Thoracic aorta (tissue), 2 donors: ENCODE measurements at regions not wholly inside any gene's neighbourhood (a gene's known extent, or its start where the extent isn't known, plus 50 kb on each side); places are given as distances from the start of the nearest gene placed in this dataset.
"Not testable (repeated sequence)": the region's sequence is repeated elsewhere in the genome, so short reads cannot be mapped to it uniquely, and the experiment has no call there.

Experiments used
- ATAC-seq: fragments of 150-250 bp; one replicate; pipeline ENCODE4 v1.8.0; 2017; ENCODE audit warnings: low read depth; ENCODE audit not compliant: insufficient number of reproducible peaks, low FRiP score
- DNase-seq: peaks from one replicate; pipeline ENCODE4 v3.0.0-alpha.2; 2020; ENCODE audit warnings: low spot score
- H3K27ac ChIP-seq, 2 donors: fragments of 200-600 bp; sonication (generic); 1 replicate in 1 of 2; 2 replicates in 1 of 2; pipeline ENCODE4 v1.5.1; 2016; ENCODE audit warnings: mild to moderate bottlenecking in 2 of 2, moderate library complexity in 2 of 2
- H3K27me3 ChIP-seq: fragments of 200-600 bp; sonication (generic); replicated peaks from 2 replicates; pipeline ENCODE4 v1.6.0; 2016; ENCODE audit warnings: mild to moderate bottlenecking; ENCODE audit not compliant: insufficient read depth
- H3K36me3 ChIP-seq: fragments of 200-600 bp; sonication (generic); one replicate; pipeline ENCODE4 v1.5.1; 2016
- H3K4me1 ChIP-seq, 2 donors: fragments of 200-600 bp; sonication (generic); 1 replicate in 1 of 2; 2 replicates in 1 of 2; pipeline versions ENCODE4 v1.5.1 to v1.6.0; 2016; ENCODE audit warnings: low read depth in 2 of 2, mild to moderate bottlenecking in 1 of 2; ENCODE audit not compliant: control insufficient read depth in 1 of 2
- H3K4me3 ChIP-seq: fragments of 200-600 bp; sonication (generic); 2 replicates; pipeline ENCODE4 v1.5.1; 2016; ENCODE audit warnings: mild to moderate bottlenecking
- H3K9me3 ChIP-seq: fragments of 200-600 bp; sonication (generic); 2 replicates; pipeline ENCODE4 v1.5.1; 2016
- TF ChIP-seq, protein P1 (sequence below): fragments of 200-600 bp; sonication (generic); IDR thresholded peaks from one replicate; pipeline ENCODE4 v1.5.1; 2019; ENCODE audit warnings: antibody characterized with exemption

DNA sequence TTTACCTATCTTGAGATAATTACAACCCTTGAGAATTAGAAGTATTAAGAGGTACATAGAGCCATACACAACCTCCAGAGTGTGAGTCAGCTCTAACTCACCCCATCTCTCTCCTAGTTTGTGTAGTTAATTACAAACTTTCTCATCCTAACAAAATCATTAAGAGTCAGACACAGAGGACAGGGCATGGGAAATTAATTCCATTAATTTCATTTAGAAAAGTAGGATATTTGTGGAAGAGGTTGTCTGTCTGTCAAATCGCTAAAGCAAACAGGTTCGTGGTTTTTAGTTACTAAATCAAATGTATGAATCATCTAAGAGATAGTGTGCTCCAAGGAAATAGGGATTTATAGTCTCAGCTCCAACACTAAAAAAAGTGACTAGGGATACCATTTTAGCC, 1261.4 kb upstream of the TENM4 start:
- Histone ChIP-seq H3K36me3 (no peaks in the 10 kb centered on the region), H3K9me3 (no peaks in the 10 kb centered on the region), H3K4me3 (no peak overlapping the region), H3K27ac (no peak overlapping the region), H3K27me3 (no peaks in the 10 kb centered on the region), H3K4me1 (no peaks in the 10 kb centered on the region)
- no peak for ATAC-seq
- TF ChIP-seq, protein P1, sequence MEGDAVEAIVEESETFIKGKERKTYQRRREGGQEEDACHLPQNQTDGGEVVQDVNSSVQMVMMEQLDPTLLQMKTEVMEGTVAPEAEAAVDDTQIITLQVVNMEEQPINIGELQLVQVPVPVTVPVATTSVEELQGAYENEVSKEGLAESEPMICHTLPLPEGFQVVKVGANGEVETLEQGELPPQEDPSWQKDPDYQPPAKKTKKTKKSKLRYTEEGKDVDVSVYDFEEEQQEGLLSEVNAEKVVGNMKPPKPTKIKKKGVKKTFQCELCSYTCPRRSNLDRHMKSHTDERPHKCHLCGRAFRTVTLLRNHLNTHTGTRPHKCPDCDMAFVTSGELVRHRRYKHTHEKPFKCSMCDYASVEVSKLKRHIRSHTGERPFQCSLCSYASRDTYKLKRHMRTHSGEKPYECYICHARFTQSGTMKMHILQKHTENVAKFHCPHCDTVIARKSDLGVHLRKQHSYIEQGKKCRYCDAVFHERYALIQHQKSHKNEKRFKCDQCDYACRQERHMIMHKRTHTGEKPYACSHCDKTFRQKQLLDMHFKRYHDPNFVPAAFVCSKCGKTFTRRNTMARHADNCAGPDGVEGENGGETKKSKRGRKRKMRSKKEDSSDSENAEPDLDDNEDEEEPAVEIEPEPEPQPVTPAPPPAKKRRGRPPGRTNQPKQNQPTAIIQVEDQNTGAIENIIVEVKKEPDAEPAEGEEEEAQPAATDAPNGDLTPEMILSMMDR = no peak
- DNase-seq = no peak

DNA sequence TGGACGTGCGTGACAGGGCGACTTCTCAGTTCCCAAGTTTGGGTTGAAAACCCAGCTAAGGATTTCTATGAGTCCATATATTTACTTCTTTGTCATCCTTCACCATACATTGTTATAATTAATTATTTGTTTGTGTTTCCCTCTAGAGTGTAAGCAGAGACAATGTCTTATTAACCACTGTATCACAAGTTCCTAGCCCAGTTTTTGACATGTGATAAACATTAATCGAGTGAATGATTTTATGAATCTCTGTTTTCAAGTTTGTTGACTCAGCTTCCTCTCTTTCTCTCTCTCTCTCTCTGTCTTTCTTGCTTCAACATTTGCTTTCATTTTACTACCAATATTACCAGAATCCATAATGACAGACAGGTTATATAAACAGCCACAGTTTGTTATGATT, 1259.6 kb upstream of the TENM4 start:
- no peaks in the 10 kb centered on the region for H3K4me1 ChIP-seq
- H3K36me3 ChIP-seq = no peaks in the 10 kb centered on the region
- no peak overlapping the region for H3K4me3 ChIP-seq
- H3K27ac ChIP-seq = no peak overlapping the region
- no peak for ATAC-seq
- no peaks in the 10 kb centered on the region for H3K27me3 ChIP-seq
- no peak for DNase-seq
- no peaks in the 10 kb centered on the region for H3K9me3 ChIP-seq
- TF ChIP-seq, protein P1 = no peak

DNA sequence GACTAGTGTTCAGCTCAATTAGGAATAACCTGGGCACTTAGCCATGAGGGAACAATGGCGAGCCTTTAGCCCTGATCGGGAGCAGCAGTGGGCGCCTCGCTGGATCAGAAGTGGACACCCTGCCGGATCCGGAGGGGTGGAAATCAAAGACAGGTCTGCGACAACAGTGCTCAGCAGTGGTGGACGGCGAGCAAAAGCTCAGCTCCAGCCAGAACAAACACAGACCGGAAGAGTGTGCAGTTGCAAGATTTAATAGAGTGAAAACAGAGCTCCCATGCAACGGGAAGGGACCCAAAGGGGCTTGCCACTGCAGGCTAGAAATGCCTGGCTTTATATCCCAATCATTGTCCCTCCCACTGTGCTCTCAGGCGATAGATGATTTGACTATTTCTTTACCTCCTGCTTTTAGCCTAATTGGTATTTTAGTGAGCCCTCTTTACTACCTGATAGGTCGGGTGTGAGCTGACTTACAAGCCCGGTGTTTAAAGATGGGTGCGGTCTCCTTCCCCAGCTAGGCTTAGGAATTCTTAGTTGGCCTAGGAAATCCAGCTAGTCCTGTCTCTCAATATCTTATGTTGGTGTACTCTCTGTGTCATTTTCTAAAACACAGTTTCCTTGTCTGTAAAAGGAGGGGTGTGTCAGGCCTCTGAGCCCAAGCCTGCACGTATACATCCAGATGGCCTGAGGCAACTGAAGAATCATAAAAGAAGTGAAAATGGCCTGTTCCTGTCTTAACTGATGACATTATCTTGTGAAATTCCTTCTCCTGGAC, 1258.8 kb upstream of the TENM4 start:
- H3K4me1 ChIP-seq, H3K27ac ChIP-seq, H3K36me3 ChIP-seq, H3K9me3 ChIP-seq, H3K27me3 ChIP-seq, DNase-seq, ATAC-seq: not testable (repeated sequence)
- peak overlapping the region; percentile 57 for H3K4me3 ChIP-seq

DNA sequence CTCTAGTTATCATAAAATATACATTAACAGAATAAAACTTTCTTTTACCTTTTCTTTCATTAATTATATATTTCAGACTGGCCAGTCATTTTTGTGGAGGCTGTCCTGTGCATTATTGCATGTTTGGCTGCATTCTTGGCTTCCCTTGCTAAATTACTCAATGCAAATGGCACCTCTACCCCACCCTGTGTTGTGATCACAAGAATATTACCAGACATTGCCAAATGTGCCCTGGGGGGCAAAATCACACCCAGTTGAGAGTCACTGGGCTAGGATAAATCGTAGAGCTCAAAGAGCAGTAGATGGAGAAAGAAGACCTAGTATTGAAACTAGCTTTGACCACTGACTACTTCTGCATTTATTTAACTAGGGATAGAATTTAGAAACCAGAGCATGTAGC, 1257.8 kb upstream of the TENM4 start:
- no peak overlapping the region for H3K4me3 ChIP-seq
- TF ChIP-seq, protein P1 = no peak

DNA sequence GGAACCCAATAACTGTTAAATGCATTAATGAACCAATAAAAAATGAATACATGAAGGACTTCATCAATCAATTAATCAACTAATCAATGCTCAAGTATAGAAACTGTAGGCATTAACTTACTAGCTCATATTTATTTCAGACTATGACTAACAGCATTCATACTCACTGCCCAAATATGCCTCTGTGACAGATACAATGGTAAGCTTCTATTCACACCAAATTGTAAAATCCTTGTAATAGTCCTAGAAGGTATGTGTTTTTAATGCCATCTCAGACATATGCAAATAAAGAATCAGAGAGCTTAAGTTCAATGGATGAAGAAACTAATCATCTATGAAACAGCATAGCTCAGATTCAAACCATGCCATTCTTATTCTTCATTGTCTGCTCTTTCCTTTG, 1253.6 kb upstream of the TENM4 start:
- no peak overlapping the region for H3K4me3 ChIP-seq
- no peaks in the 10 kb centered on the region for H3K9me3 ChIP-seq
- ATAC-seq (no peak), DNase-seq (no peak)
- H3K4me1 ChIP-seq = no peaks in the 10 kb centered on the region
- no peak overlapping the region for H3K27ac ChIP-seq
- TF ChIP-seq, protein P1 = no peak
- no peaks in the 10 kb centered on the region for H3K27me3 ChIP-seq
- H3K36me3 ChIP-seq = no peaks in the 10 kb centered on the region

More for the DNA sequence above, 1257.8 kb upstream of the TENM4 start:
- Histone ChIP-seq H3K4me1 (no peaks in the 10 kb centered on the region), H3K36me3 (no peaks in the 10 kb centered on the region), H3K27ac (no peak overlapping the region), H3K9me3 (no peaks in the 10 kb centered on the region), H3K27me3 (no peaks in the 10 kb centered on the region)
- ATAC-seq (no peak), DNase-seq (no peak)

DNA sequence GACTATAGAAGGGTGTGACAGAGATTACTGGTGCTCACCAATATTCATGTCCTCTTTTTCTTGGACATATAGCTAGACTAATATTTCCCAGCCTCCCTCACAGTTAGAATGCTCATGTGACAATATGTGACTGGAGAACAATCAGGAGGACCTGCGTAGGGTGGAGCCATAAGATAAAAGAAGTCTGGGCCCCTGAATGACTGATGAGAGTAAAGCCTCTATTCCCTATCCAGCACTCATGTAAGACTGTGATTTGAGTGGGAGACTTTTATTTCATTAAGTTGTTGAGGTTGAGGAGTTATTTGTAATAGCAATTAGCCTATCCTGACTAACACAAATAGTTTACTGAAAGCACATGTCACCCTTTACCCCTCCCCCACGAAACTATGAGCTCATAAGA, 1247.1 kb upstream of the TENM4 start:
- no peaks in the 10 kb centered on the region for H3K4me1 ChIP-seq
- TF ChIP-seq, protein P1 = no peak
- H3K36me3 ChIP-seq = no peaks in the 10 kb centered on the region
- DNase-seq (no peak), ATAC-seq (no peak)
- H3K9me3 ChIP-seq = no peaks in the 10 kb centered on the region
- no peak overlapping the region for H3K4me3 ChIP-seq
- no peaks in the 10 kb centered on the region for H3K27me3 ChIP-seq
- no peak overlapping the region for H3K27ac ChIP-seq
